SK-N-MC (cell line): ENCODE measurements at regions not wholly inside any gene's neighbourhood (a gene's known extent, or its start where the extent isn't known, plus 50 kb on each side); places are given as distances from the start of the nearest gene placed in this dataset.

ENCODE experiments used
- EZH2 ChIP-seq: fragments of 200-600 bp; sonication (generic); IDR thresholded peaks from one replicate; pipeline ENCODE4 v1.6.1; 2017; ENCODE audit warnings: antibody characterized with exemption
- FOXP2 ChIP-seq: optimal IDR thresholded peaks from 2 replicates; pipeline ENCODE3; 2011; ENCODE audit warnings: mild to moderate bottlenecking, moderate library complexity; ENCODE audit not compliant: insufficient read depth; ENCODE audit errors: extremely low read length, control extremely low read depth
- POLR2AphosphoS5 ChIP-seq: IDR thresholded peaks from 2 replicates; pipeline ENCODE4 v1.6.1; 2012; ENCODE audit warnings: mild to moderate bottlenecking, low read depth, low read length, borderline replicate concordance

DNA sequence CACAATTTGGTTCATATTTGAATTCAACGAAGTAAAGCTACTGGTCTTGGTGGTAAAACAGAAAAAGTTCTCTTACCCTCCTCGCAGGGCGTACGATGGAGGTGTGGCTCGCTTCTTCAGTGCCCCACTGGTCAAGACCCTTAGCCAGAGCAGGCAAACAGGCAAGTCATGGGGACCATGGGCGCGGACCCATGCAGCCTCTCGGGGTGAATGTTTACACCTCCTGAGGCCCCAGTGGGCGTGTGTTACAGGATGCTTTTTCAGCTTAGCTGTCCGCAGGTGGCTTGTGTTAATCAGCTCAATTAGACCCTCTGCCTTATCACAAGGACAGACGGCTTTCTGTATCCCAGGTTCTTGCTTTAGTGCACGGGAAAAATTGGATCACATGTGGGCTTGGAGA lies 991.8 kb downstream of the GBE1 start:
- TF ChIP-seq EZH2 (no peak), POLR2AphosphoS5 (no peak), FOXP2 (no peak)
